ENCODE measurements at regions not wholly inside any gene's neighbourhood (a gene's known extent, or its start where the extent isn't known, plus 50 kb on each side); places are given as distances from the start of the nearest gene placed in this dataset.

DNA sequence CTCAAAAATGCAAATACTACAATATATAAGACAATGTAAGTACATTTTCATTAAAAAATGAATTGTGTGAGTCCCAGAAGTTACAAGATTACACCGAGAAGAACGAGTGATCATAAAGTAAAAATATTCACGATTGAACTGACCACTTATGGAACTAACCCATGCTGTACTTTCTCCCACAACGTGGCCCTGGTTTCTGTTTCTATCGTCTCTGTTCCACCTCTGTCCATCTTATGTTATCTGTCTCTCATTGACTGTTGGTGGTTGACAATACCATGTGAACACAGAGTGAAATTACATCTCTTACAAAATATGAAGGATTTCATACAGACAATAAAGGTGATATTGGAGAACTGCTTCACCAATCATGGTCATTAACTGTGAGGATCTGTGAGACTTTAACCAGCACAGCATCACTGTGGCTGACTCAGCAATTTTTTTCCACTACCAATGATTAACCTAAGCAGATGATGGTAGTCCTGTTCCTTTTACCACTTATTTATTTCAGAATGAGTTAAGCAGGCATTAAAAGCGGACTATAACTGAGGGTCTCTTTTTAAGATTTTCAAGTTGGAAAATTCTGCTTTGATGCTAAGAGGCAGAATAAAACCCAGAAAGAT lies 165.1 kb downstream of the TGFB2 start:
- TF ChIP-seq, protein P1, sequence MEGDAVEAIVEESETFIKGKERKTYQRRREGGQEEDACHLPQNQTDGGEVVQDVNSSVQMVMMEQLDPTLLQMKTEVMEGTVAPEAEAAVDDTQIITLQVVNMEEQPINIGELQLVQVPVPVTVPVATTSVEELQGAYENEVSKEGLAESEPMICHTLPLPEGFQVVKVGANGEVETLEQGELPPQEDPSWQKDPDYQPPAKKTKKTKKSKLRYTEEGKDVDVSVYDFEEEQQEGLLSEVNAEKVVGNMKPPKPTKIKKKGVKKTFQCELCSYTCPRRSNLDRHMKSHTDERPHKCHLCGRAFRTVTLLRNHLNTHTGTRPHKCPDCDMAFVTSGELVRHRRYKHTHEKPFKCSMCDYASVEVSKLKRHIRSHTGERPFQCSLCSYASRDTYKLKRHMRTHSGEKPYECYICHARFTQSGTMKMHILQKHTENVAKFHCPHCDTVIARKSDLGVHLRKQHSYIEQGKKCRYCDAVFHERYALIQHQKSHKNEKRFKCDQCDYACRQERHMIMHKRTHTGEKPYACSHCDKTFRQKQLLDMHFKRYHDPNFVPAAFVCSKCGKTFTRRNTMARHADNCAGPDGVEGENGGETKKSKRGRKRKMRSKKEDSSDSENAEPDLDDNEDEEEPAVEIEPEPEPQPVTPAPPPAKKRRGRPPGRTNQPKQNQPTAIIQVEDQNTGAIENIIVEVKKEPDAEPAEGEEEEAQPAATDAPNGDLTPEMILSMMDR (IDR thresholded peaks at IDR 0.05 in 2 of 3, conservative IDR thresholded peaks at IDR 0.05 in 1 of 3; ENCODE audit: borderline replicate concordance in 1 of 3, insufficient read depth in 1 of 3, low read depth in 2 of 3, low read length in 2 of 3): no peak
- TF ChIP-seq EZH2phosphoT487 (IDR thresholded peaks at IDR 0.05; ENCODE audit: borderline replicate concordance) (no peak), POLR2AphosphoS5 (IDR thresholded peaks at IDR 0.05; ENCODE audit: low read depth, low read length) (no peak), EZH2 (IDR thresholded peaks at IDR 0.05) (no peak)
- TF ChIP-seq, protein P2, sequence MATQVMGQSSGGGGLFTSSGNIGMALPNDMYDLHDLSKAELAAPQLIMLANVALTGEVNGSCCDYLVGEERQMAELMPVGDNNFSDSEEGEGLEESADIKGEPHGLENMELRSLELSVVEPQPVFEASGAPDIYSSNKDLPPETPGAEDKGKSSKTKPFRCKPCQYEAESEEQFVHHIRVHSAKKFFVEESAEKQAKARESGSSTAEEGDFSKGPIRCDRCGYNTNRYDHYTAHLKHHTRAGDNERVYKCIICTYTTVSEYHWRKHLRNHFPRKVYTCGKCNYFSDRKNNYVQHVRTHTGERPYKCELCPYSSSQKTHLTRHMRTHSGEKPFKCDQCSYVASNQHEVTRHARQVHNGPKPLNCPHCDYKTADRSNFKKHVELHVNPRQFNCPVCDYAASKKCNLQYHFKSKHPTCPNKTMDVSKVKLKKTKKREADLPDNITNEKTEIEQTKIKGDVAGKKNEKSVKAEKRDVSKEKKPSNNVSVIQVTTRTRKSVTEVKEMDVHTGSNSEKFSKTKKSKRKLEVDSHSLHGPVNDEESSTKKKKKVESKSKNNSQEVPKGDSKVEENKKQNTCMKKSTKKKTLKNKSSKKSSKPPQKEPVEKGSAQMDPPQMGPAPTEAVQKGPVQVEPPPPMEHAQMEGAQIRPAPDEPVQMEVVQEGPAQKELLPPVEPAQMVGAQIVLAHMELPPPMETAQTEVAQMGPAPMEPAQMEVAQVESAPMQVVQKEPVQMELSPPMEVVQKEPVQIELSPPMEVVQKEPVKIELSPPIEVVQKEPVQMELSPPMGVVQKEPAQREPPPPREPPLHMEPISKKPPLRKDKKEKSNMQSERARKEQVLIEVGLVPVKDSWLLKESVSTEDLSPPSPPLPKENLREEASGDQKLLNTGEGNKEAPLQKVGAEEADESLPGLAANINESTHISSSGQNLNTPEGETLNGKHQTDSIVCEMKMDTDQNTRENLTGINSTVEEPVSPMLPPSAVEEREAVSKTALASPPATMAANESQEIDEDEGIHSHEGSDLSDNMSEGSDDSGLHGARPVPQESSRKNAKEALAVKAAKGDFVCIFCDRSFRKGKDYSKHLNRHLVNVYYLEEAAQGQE (IDR thresholded peaks at IDR 0.05; ENCODE audit: low read depth): no peak
